Neural cell (in vitro differentiated cells): ENCODE measurements at regions not wholly inside any gene's neighbourhood (a gene's known extent, or its start where the extent isn't known, plus 50 kb on each side); places are given as distances from the start of the nearest gene placed in this dataset.

Experiments
- H2AFZ ChIP-seq: fragments of 200-600, 300-800 bp; sonication (generic), shearing (Covaris generic); 2 replicates; pipeline ENCODE4 v1.6.0; 2014; ENCODE audit warnings: low read depth, mild to moderate bottlenecking, antibody characterized with exemption, low read length, moderate library complexity
- H3F3A ChIP-seq: fragments of 200-600 bp; shearing (Covaris generic); 2 replicates; pipeline ENCODE4 v1.6.1; 2016; ENCODE audit warnings: mild to moderate bottlenecking, moderate library complexity, mixed read lengths, antibody characterized with exemption, low read length; ENCODE audit not compliant: insufficient read depth, poor library complexity, severe bottlenecking
- H3K27ac ChIP-seq: fragments of 200-600, 300-800 bp; sonication (generic), shearing (Covaris generic); 2 replicates; pipeline ENCODE4 v1.5.1; 2014; ENCODE audit warnings: mild to moderate bottlenecking, low read length, moderate library complexity
- H3K27me3 ChIP-seq: fragments of 300-800, 200-600 bp; sonication (generic), shearing (Covaris generic); 2 replicates; pipeline ENCODE4 v1.6.0; 2014; ENCODE audit warnings: mild to moderate bottlenecking, low read depth, low read length, moderate library complexity; ENCODE audit not compliant: insufficient read depth
- H3K36me3 ChIP-seq: fragments of 300-800, 200-600 bp; sonication (generic), shearing (Covaris generic); 2 replicates; pipeline ENCODE4 v1.5.1; 2014; ENCODE audit warnings: mild to moderate bottlenecking, antibody characterized with exemption, low read length, moderate library complexity; ENCODE audit not compliant: insufficient read depth
- H3K4me2 ChIP-seq: fragments of 300-800, 200-600 bp; sonication (generic), shearing (Covaris generic); 2 replicates; pipeline ENCODE4 v1.6.0; 2014; ENCODE audit warnings: mild to moderate bottlenecking, low read length
- H3K4me3 ChIP-seq: fragments of 300-800, 200-600 bp; sonication (generic), shearing (Covaris generic); 2 replicates; pipeline ENCODE4 v1.5.1; 2014; ENCODE audit warnings: mild to moderate bottlenecking, low read length, moderate library complexity
- H3K79me2 ChIP-seq: fragments of 200-600 bp; shearing (Covaris generic); replicated peaks from 2 replicates; pipeline ENCODE4 v1.6.0; 2014; ENCODE audit warnings: mild to moderate bottlenecking, low read length, moderate library complexity; ENCODE audit not compliant: insufficient read depth
- H3K9ac ChIP-seq: fragments of 300-800, 200-600 bp; sonication (generic), shearing (Covaris generic); 2 replicates; pipeline ENCODE4 v1.6.1; 2016; ENCODE audit warnings: mild to moderate bottlenecking, low read length, mixed read lengths
- H3K9me2 ChIP-seq: fragments of 200-600 bp; shearing (Covaris generic); 2 replicates; pipeline ENCODE4 v1.6.1; 2016; ENCODE audit warnings: mild to moderate bottlenecking, low read length, mixed read lengths; ENCODE audit not compliant: insufficient read depth
- H3K9me3 ChIP-seq: fragments of 200-600, 300-800 bp; sonication (generic), shearing (Covaris generic); 2 replicates; pipeline ENCODE4 v1.6.1; 2016; ENCODE audit warnings: mild to moderate bottlenecking, mixed run types, low read length, moderate library complexity, mixed read lengths
- H4K20me1 ChIP-seq: fragments of 200-600 bp; shearing (Covaris generic); 2 replicates; pipeline ENCODE4 v1.6.1; 2016; ENCODE audit warnings: mild to moderate bottlenecking, mixed run types; ENCODE audit not compliant: insufficient read depth
- EP300 ChIP-seq: fragments of 450-650 bp; conservative IDR thresholded peaks from 2 replicates; pipeline ENCODE4 v1.6.1; 2014; ENCODE audit warnings: antibody characterized with exemption, mild to moderate bottlenecking, moderate library complexity; ENCODE audit not compliant: poor library complexity, severe bottlenecking
- EZH2 ChIP-seq: fragments of 200-600, 300-800 bp; shearing (Covaris generic), sonication (generic); IDR thresholded peaks from 2 replicates; pipeline ENCODE4 v1.6.1; 2014; ENCODE audit warnings: antibody characterized with exemption, low read length, borderline replicate concordance, mild to moderate bottlenecking; ENCODE audit not compliant: insufficient read depth, poor library complexity, severe bottlenecking
- MXI1 ChIP-seq: fragments of 450-650 bp; conservative IDR thresholded peaks from 2 replicates; pipeline ENCODE4 v1.6.1; 2014; ENCODE audit warnings: antibody characterized with exemption, mild to moderate bottlenecking; ENCODE audit not compliant: poor library complexity, severe bottlenecking
- POLR2AphosphoS5 ChIP-seq: IDR thresholded peaks from 2 replicates; pipeline ENCODE4 v1.6.1; 2012
- RAD21 ChIP-seq: fragments of 450-650 bp; conservative IDR thresholded peaks from 2 replicates; pipeline ENCODE4 v1.6.1; 2014; ENCODE audit warnings: antibody characterized with exemption, mild to moderate bottlenecking, moderate library complexity
- SMC3 ChIP-seq: fragments of 450-650 bp; conservative IDR thresholded peaks from 2 replicates; pipeline ENCODE4 v1.6.1; 2014; ENCODE audit warnings: antibody characterized with exemption, mild to moderate bottlenecking, moderate library complexity; ENCODE audit not compliant: poor library complexity
- TAF1 ChIP-seq: IDR thresholded peaks from 2 replicates; pipeline ENCODE4 v1.6.1; 2012; ENCODE audit warnings: low read depth
- TF ChIP-seq, protein P1 (sequence below): fragments of 450-650 bp; IDR thresholded peaks from 2 replicates; pipeline ENCODE4 v1.5.1; 2014; ENCODE audit warnings: antibody characterized with exemption, mild to moderate bottlenecking, moderate library complexity; ENCODE audit not compliant: poor library complexity, severe bottlenecking
- TF ChIP-seq, protein P2 (sequence below): IDR thresholded peaks from 2 replicates; pipeline ENCODE4 v1.6.1; 2012; ENCODE audit warnings: borderline replicate concordance

DNA sequence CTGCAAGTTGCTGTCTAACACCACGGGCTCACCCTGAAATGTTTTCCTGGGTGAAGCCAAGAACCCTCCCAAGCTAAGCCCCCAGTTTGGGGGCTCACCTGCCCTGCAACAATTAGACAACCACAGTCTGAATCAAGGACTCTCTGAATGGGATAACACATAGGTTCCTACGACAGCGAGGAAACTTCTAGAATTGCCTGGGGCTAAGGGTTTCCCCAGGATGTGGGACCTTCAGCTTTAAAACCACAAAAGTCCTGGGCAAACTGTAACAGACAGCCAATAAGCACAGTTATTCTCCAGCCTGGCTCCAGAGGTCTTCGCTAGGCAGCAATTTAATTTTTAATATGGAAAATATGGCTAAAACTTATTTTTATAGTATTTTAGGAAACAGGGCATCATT, 162.6 kb downstream of the PRKX start:
- no peaks in the 10 kb centered on the region for H3K9me3 ChIP-seq

DNA sequence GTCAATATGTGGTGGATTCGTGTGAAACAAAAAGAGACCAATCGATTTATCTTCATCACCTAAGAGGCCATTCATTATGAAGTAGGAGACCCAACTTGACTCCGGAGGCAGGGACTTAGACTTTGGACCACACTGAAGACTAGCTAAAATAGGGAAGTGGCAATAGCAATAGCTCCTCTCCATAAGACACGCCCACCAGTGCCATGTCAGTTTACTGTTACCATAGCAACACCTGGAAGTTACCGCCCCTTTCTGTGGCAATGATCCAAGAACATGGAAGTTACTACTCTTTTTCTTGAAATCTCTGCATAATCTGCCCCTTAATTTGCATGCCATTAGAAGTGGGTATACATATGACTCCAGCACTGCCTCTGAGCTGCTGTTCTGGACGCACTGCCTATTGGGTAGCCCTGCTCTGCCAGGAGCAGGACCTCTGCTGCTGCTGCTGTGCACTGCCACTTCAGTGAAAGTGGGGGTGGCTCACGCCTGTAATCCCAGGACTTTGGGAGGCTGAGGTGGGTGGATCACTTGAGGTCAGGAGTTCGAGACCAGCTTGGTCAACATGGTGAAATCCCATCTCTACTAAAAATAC, 163.2 kb downstream of the PRKX start:
- no peaks in the 10 kb centered on the region for H3K27me3 ChIP-seq
- no peak overlapping the region for H3K4me2 ChIP-seq
- H3F3A ChIP-seq, result no peaks in the 10 kb centered on the region
- H4K20me1 ChIP-seq, result no peaks in the 10 kb centered on the region
- no peaks in the 10 kb centered on the region for H3K9me3 ChIP-seq
- TF ChIP-seq TAF1, result no peak
- TF ChIP-seq, protein P1, sequence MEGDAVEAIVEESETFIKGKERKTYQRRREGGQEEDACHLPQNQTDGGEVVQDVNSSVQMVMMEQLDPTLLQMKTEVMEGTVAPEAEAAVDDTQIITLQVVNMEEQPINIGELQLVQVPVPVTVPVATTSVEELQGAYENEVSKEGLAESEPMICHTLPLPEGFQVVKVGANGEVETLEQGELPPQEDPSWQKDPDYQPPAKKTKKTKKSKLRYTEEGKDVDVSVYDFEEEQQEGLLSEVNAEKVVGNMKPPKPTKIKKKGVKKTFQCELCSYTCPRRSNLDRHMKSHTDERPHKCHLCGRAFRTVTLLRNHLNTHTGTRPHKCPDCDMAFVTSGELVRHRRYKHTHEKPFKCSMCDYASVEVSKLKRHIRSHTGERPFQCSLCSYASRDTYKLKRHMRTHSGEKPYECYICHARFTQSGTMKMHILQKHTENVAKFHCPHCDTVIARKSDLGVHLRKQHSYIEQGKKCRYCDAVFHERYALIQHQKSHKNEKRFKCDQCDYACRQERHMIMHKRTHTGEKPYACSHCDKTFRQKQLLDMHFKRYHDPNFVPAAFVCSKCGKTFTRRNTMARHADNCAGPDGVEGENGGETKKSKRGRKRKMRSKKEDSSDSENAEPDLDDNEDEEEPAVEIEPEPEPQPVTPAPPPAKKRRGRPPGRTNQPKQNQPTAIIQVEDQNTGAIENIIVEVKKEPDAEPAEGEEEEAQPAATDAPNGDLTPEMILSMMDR, result no peak
- no peak for TF ChIP-seq MXI1
- no peak for TF ChIP-seq RAD21
- no peak for TF ChIP-seq SMC3
- no peaks in the 10 kb centered on the region for H3K9me2 ChIP-seq
- H3K79me2 ChIP-seq, result no peaks in the 10 kb centered on the region
- no peak overlapping the region for H3K4me3 ChIP-seq
- H3K9ac ChIP-seq, result no peak overlapping the region
- H2AFZ ChIP-seq, result no peak overlapping the region
- no peaks in the 10 kb centered on the region for H3K36me3 ChIP-seq
- H3K27ac ChIP-seq, result no peak overlapping the region

More for the DNA sequence above, 162.6 kb downstream of the PRKX start:
- Histone ChIP-seq H3K9me2 (no peaks in the 10 kb centered on the region), H3K4me2 (no peak overlapping the region), H3K9ac (no peak overlapping the region), H3K79me2 (no peaks in the 10 kb centered on the region), H3K27me3 (no peaks in the 10 kb centered on the region), H3K4me3 (no peak overlapping the region), H3F3A (no peaks in the 10 kb centered on the region), H2AFZ (no peak overlapping the region), H4K20me1 (no peaks in the 10 kb centered on the region), H3K27ac (no peak overlapping the region), H3K36me3 (no peaks in the 10 kb centered on the region)
- TF ChIP-seq MXI1, result no peak
- no peak for TF ChIP-seq EZH2
- TF ChIP-seq TAF1, result no peak
- TF ChIP-seq EP300, result no peak
- TF ChIP-seq SMC3, result no peak
- TF ChIP-seq RAD21, result no peak
- TF ChIP-seq POLR2AphosphoS5, result no peak
- TF ChIP-seq, protein P2, sequence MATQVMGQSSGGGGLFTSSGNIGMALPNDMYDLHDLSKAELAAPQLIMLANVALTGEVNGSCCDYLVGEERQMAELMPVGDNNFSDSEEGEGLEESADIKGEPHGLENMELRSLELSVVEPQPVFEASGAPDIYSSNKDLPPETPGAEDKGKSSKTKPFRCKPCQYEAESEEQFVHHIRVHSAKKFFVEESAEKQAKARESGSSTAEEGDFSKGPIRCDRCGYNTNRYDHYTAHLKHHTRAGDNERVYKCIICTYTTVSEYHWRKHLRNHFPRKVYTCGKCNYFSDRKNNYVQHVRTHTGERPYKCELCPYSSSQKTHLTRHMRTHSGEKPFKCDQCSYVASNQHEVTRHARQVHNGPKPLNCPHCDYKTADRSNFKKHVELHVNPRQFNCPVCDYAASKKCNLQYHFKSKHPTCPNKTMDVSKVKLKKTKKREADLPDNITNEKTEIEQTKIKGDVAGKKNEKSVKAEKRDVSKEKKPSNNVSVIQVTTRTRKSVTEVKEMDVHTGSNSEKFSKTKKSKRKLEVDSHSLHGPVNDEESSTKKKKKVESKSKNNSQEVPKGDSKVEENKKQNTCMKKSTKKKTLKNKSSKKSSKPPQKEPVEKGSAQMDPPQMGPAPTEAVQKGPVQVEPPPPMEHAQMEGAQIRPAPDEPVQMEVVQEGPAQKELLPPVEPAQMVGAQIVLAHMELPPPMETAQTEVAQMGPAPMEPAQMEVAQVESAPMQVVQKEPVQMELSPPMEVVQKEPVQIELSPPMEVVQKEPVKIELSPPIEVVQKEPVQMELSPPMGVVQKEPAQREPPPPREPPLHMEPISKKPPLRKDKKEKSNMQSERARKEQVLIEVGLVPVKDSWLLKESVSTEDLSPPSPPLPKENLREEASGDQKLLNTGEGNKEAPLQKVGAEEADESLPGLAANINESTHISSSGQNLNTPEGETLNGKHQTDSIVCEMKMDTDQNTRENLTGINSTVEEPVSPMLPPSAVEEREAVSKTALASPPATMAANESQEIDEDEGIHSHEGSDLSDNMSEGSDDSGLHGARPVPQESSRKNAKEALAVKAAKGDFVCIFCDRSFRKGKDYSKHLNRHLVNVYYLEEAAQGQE, result no peak
- TF ChIP-seq, protein P1, result no peak
